Non-pigmented ciliary epithelial cell (primary cell): ENCODE measurements at regions not wholly inside any gene's neighbourhood (a gene's known extent, or its start where the extent isn't known, plus 50 kb on each side); places are given as distances from the start of the nearest gene placed in this dataset.

Experiments
- DNase-seq: peaks from one replicate; pipeline ENCODE4 v3.0.0-alpha.2; 2010; ENCODE audit warnings: low read depth

- no peak for DNase-seq
Measured at GRCh38 chr11:36890121-36890679, 292.2 kb upstream of the RAG2 start.

- no peak for DNase-seq
Measured at GRCh38 chr11:36885154-36885553, 287.1 kb upstream of the RAG2 start.

GRCh38 chr11:36878737-36879136 lies 280.7 kb upstream of the RAG2 start:
- DNase-seq = no peak

- no peak for DNase-seq
Measured at GRCh38 chr11:36877149-36877548, 279.1 kb upstream of the RAG2 start.

GRCh38 chr11:36876266-36876665 lies 278.2 kb upstream of the RAG2 start:
- DNase-seq = no peak

- no peak for DNase-seq
Measured at GRCh38 chr11:36874291-36874690, 276.3 kb upstream of the RAG2 start.

- no peak for DNase-seq
Measured at GRCh38 chr11:36870361-36870760, 272.3 kb upstream of the RAG2 start.

GRCh38 chr11:36868380-36868779 lies 270.3 kb upstream of the RAG2 start:
- no peak for DNase-seq

- DNase-seq = no peak
Measured at GRCh38 chr11:36865846-36866245, 267.8 kb upstream of the RAG2 start.

- no peak for DNase-seq
Measured at GRCh38 chr11:36854875-36855274, 256.8 kb upstream of the RAG2 start.

GRCh38 chr11:36848660-36849059 lies 250.6 kb upstream of the RAG2 start:
- no peak for DNase-seq

- no peak for DNase-seq
Measured at GRCh38 chr11:36840378-36840777, 242.3 kb upstream of the RAG2 start.

- DNase-seq = no peak
Measured at GRCh38 chr11:36837831-36838437, 239.9 kb upstream of the RAG2 start.

GRCh38 chr11:36825251-36825650 lies 227.2 kb upstream of the RAG2 start:
- DNase-seq = no peak

GRCh38 chr11:36824349-36824748 lies 226.3 kb upstream of the RAG2 start:
- no peak for DNase-seq

GRCh38 chr11:36822829-36823228 lies 224.8 kb upstream of the RAG2 start:
- no peak for DNase-seq

- no peak for DNase-seq
Measured at GRCh38 chr11:36818410-36818809, 220.4 kb upstream of the RAG2 start.

GRCh38 chr11:36817336-36817965 lies 219.4 kb upstream of the RAG2 start:
- peak; percentile 3 for DNase-seq

GRCh38 chr11:36809303-36809702 lies 211.3 kb upstream of the RAG2 start:
- DNase-seq = no peak

- DNase-seq = no peak
Measured at GRCh38 chr11:36807871-36808270, 209.8 kb upstream of the RAG2 start.

- DNase-seq = no peak
Measured at GRCh38 chr11:36803084-36803483, 205.0 kb upstream of the RAG2 start.

- no peak for DNase-seq
Measured at GRCh38 chr11:36792996-36793914, 195.2 kb upstream of the RAG2 start.

GRCh38 chr11:36791957-36792356 lies 193.9 kb upstream of the RAG2 start:
- no peak for DNase-seq
